Pancreas (tissue), 10 donors: ENCODE measurements at regions not wholly inside any gene's neighbourhood (a gene's known extent, or its start where the extent isn't known, plus 50 kb on each side); places are given as distances from the start of the nearest gene placed in this dataset.
"Not testable (repeated sequence)": the region's sequence is repeated elsewhere in the genome, so short reads cannot be mapped to it uniquely, and the experiment has no call there.

Experiments
- ATAC-seq, 4 donors: fragments of 200-7000 bp; cut with Tn5 transposase; one replicate each; pipeline versions ENCODE4 v1.8.0 to v1.9.1; 2020; ENCODE audit warnings: mild to moderate bottlenecking in 4 of 4, moderate library complexity in 4 of 4
- DNase-seq, 6 donors: peaks; one replicate each; pipeline ENCODE4 v3.0.0-alpha.2; 2020
- FAIRE-seq: peaks from 2 replicates; lab custom pipeline; 2012; peaks lifted over from hg19 to GRCh38; lab: Jason Lieb, UNC
- H3K27ac ChIP-seq, 4 donors: fragments of 200-600 bp; sonication (generic); 1 replicate in 3 of 4; 2 replicates in 1 of 4; pipeline versions ENCODE4 v1.5.0 to v1.8.0; 2020
- H3K27me3 ChIP-seq, 4 donors: fragments of 200-600 bp; one replicate each; pipeline ENCODE4 v1.8.0; 2021
- H3K36me3 ChIP-seq, 3 donors: fragments of 200-600 bp; sonication (generic) in 1 of 3; one replicate each; pipeline versions ENCODE4 v1.5.0 to v1.8.0; 2020 to 2021
- H3K4me1 ChIP-seq, 3 donors: fragments of 200-600 bp; one replicate each; pipeline ENCODE4 v1.8.0; 2021
- H3K4me3 ChIP-seq, 4 donors: fragments of 200-600 bp; sonication (generic) in 2 of 4; one replicate each; pipeline versions ENCODE4 v1.5.0 to v1.8.0; 2020 to 2021
- H3K9me3 ChIP-seq, 4 donors: fragments of 200-600 bp; one replicate each; pipeline ENCODE4 v1.8.0; 2021
- CTCF ChIP-seq, 4 donors: fragments of 200-600 bp; sonication (generic) in 3 of 4; IDR thresholded peaks; one replicate each; pipeline versions ENCODE4 v1.5.0 to v1.8.0; 2021; ENCODE audit warnings: antibody characterized with exemption in 4 of 4
- WGBS, 2 donors: extraction: QIAGEN DNeasy Blood & Tissue Kit; methylation state at CpG; one replicate each; pipeline ENCODE4 v1.1.7; 2013; 5-methylcytosine and 5-hydroxymethylcytosine counted together
- intact Hi-C, 3 donors: fragments of 100-400 bp; cut with DNase I; formaldehyde crosslinking; loops; one replicate each; pipeline versions ENCODE4 v1.11.1 to v1.14.2; 2022
- donor health status: healthy with polysubstance abuse.
- donor health status: DM: no; HTN: no; CAD: no; lungs with moderate emphysema.
- donor health status: DM: no; HTN: no; CAD: no.
- donor health status: control.
- donor health status: control.
- donor health status: Bipolar disorder and iron deficiency.
- donor health status: DM: yes; HTN: yes; CAD: no.
- donor health status: DM: no; HTN: no; CAD: no.
- donor health status: DM: no; HTN: no; CAD: no.
- donor health status: DM: yes; HTN: yes; CAD: no.

GRCh38 chr12:86719381-86719780 is 463.2 kb upstream of the MGAT4C start:
- FAIRE-seq (no peak), DNase-seq (no peak), ATAC-seq (no peak)
- Histone ChIP-seq H3K36me3 (no peaks in the 10 kb centered on the region), H3K27me3 (no peaks in the 10 kb centered on the region), H3K4me3 (no peak overlapping the region), H3K9me3 (no peaks in the 10 kb centered on the region), H3K27ac (no peak overlapping the region), H3K4me1 (no peaks in the 10 kb centered on the region)
- 79 to 80% methylated on average over 1 of the region's 1 CpG for WGBS, 2 donors
- intact Hi-C loops = no loop called here
- TF ChIP-seq CTCF (IDR thresholded peaks at IDR 0.05) = no peak

GRCh38 chr12:86713121-86713520 is 456.9 kb upstream of the MGAT4C start:
- H3K4me3 ChIP-seq = no peak overlapping the region
- ATAC-seq (no peak), FAIRE-seq (no peak), DNase-seq (no peak)
- TF ChIP-seq CTCF (IDR thresholded peaks at IDR 0.05) = no peak
- intact Hi-C loops = no loop called here
- no peaks in the 10 kb centered on the region for H3K4me1 ChIP-seq
- no peaks in the 10 kb centered on the region for H3K27me3 ChIP-seq
- H3K36me3 ChIP-seq = no peaks in the 10 kb centered on the region
- no peak overlapping the region for H3K27ac ChIP-seq
- no peaks in the 10 kb centered on the region for H3K9me3 ChIP-seq

GRCh38 chr12:86712425-86712843 is 456.2 kb upstream of the MGAT4C start:
- ATAC-seq = peak in 2 of 4 donors; percentile 40 to 57
- no peak for TF ChIP-seq CTCF (IDR thresholded peaks at IDR 0.05)
- intact Hi-C loops = no loop called here

GRCh38 chr12:86711731-86712130 is 455.5 kb upstream of the MGAT4C start:
- TF ChIP-seq CTCF (IDR thresholded peaks at IDR 0.05) = no peak
- no peak overlapping the region for H3K4me3 ChIP-seq
- no peaks in the 10 kb centered on the region for H3K9me3 ChIP-seq
- H3K36me3 ChIP-seq = no peaks in the 10 kb centered on the region
- no peak overlapping the region for H3K27ac ChIP-seq
- WGBS, 2 donors = 27 to 34% methylated on average over 1 of the region's 1 CpG
- intact Hi-C loops = no loop called here
- FAIRE-seq (no peak), DNase-seq (no peak), ATAC-seq (no peak)
- no peaks in the 10 kb centered on the region for H3K27me3 ChIP-seq
- H3K4me1 ChIP-seq = no peaks in the 10 kb centered on the region

More at GRCh38 chr12:86712425-86712843, 456.2 kb upstream of the MGAT4C start:
- no peak for DNase-seq
- Histone ChIP-seq H3K9me3 (no peaks in the 10 kb centered on the region), H3K27ac (no peak overlapping the region), H3K4me1 (no peaks in the 10 kb centered on the region), H3K36me3 (no peaks in the 10 kb centered on the region), H3K4me3 (no peak overlapping the region), H3K27me3 (no peaks in the 10 kb centered on the region)
- 46 to 49% methylated on average over 4 of the region's 4 CpGs for WGBS, 2 donors
- FAIRE-seq = no peak

GRCh38 chr12:86710109-86710508 is 453.9 kb upstream of the MGAT4C start:
- ATAC-seq (no peak), FAIRE-seq (no peak), DNase-seq (no peak)
- H3K27me3 ChIP-seq = no peaks in the 10 kb centered on the region
- H3K4me3 ChIP-seq = no peak overlapping the region
- no peaks in the 10 kb centered on the region for H3K9me3 ChIP-seq
- no peak overlapping the region for H3K27ac ChIP-seq
- TF ChIP-seq CTCF (IDR thresholded peaks at IDR 0.05) = no peak
- no peaks in the 10 kb centered on the region for H3K36me3 ChIP-seq
- no peaks in the 10 kb centered on the region for H3K4me1 ChIP-seq
- intact Hi-C loops = no loop called here

GRCh38 chr12:86709017-86709416 is 452.8 kb upstream of the MGAT4C start:
- H3K4me3 ChIP-seq, H3K27me3 ChIP-seq, H3K4me1 ChIP-seq, intact Hi-C loops, H3K27ac ChIP-seq, DNase-seq, FAIRE-seq, H3K36me3 ChIP-seq, ATAC-seq, H3K9me3 ChIP-seq: not testable (repeated sequence)
- WGBS, 2 donors = 31 to 53% methylated on average over 3 of the region's 3 CpGs
